Spleen (tissue), 11 donors: ENCODE measurements at regions not wholly inside any gene's neighbourhood (a gene's known extent, or its start where the extent isn't known, plus 50 kb on each side); places are given as distances from the start of the nearest gene placed in this dataset.

Experiments
- DNase-seq: peaks from one replicate; pipeline ENCODE4 v3.0.0-alpha.2; 2020
- H3K27ac ChIP-seq, 8 donors: fragments of 200-600 bp; sonication (generic) in 7 of 8; 1 replicate in 4 of 8; 2 replicates in 4 of 8; pipeline versions ENCODE4 v1.5.0 to v1.8.0; 2016 to 2021; ENCODE audit warnings: inconsistent platforms in 4 of 8, mild to moderate bottlenecking in 4 of 8, moderate library complexity in 1 of 8
- H3K27me3 ChIP-seq, 7 donors: fragments of 200-600 bp; sonication (generic) in 6 of 7; replicated peaks in 1 of 7; 1 replicate in 4 of 7; 2 replicates in 3 of 7; pipeline versions ENCODE4 v1.5.0 to v1.8.0; 2016 to 2021; ENCODE audit warnings: inconsistent platforms in 3 of 7, mild to moderate bottlenecking in 1 of 7
- H3K36me3 ChIP-seq, 6 donors: fragments of 200-600 bp; sonication (generic) in 5 of 6; 1 replicate in 4 of 6; 2 replicates in 2 of 6; pipeline versions ENCODE4 v1.5.0 to v1.8.0; 2016 to 2021; ENCODE audit warnings: inconsistent platforms in 2 of 6
- H3K4me1 ChIP-seq, 6 donors: fragments of 200-600 bp; sonication (generic) in 5 of 6; 1 replicate in 3 of 6; 2 replicates in 3 of 6; pipeline versions ENCODE4 v1.5.0 to v1.8.0; 2016 to 2021; ENCODE audit warnings: inconsistent platforms in 3 of 6
- H3K4me3 ChIP-seq, 8 donors: fragments of 200-600 bp; sonication (generic) in 7 of 8; 1 replicate in 4 of 8; 2 replicates in 4 of 8; pipeline versions ENCODE4 v1.5.0 to v1.8.0; 2016 to 2021; ENCODE audit warnings: inconsistent platforms in 4 of 8, mild to moderate bottlenecking in 4 of 8, moderate library complexity in 2 of 8
- H3K9me3 ChIP-seq, 8 donors: fragments of 200-600 bp; sonication (generic) in 7 of 8; 1 replicate in 4 of 8; 2 replicates in 4 of 8; pipeline versions ENCODE4 v1.5.0 to v1.8.0; 2016 to 2021; ENCODE audit warnings: inconsistent platforms in 4 of 8
- CTCF ChIP-seq, 11 experiments: fragments of 200-600 bp in 7 of 11; fragments of 450-650 bp in 4 of 11; sonication (generic) in 4 of 11; IDR thresholded peaks in 8 of 11; conservative IDR thresholded peaks in 3 of 11; 1 replicate in 7 of 11; 2 replicates in 4 of 11; pipeline versions ENCODE4 v1.4.0 to v1.8.0; 2016 to 2021; ENCODE audit warnings: antibody characterized with exemption in 11 of 11, inconsistent platforms in 4 of 11, mild to moderate bottlenecking in 1 of 11
- POLR2A ChIP-seq, 3 donors: fragments of 450-650 bp; IDR thresholded peaks; one replicate each; pipeline ENCODE4 v1.5.1; 2017; ENCODE audit warnings: antibody characterized with exemption in 3 of 3, mild to moderate bottlenecking in 1 of 3
- POLR2AphosphoS5 ChIP-seq, 3 donors: sonication (generic); formaldehyde crosslinking; IDR thresholded peaks; one replicate each; pipeline ENCODE4 v1.5.1; 2017; ENCODE audit warnings: antibody characterized with exemption in 3 of 3
- WGBS, 5 donors: extraction: QIAGEN DNeasy Blood & Tissue Kit in 3 of 5; methylation state at CpG; one replicate each; pipeline versions ENCODE4 v1.1.5 to v1.1.7; 2013 to 2018; 5-methylcytosine and 5-hydroxymethylcytosine counted together
- intact Hi-C: fragments of 100-400 bp; cut with DNase I; formaldehyde crosslinking; loops from one replicate; pipeline ENCODE4 v1.15.0; 2023; ENCODE audit warnings: low total_unique reads
- donor health status: healthy with polysubstance abuse.
- donor health status: DM: no; HTN: no; CAD: no; lungs with moderate emphysema.
- donor health status: DM: no; HTN: no; CAD: no.
- donor health status: Bipolar disorder and iron deficiency.
- donor health status: healthy.
- donor health status: DM: no; HTN: no; CAD: no.
- donor health status: DM: yes; HTN: yes; CAD: no.

- 71 to 96% (median 88%) methylated on average over 1 of the region's 1 CpG for WGBS, 5 donors
- H3K4me1 ChIP-seq, result peaks cover 0 to 38% (median 9%) of the 10 kb centered on the region in 6 donors
- H3K27me3 ChIP-seq, result no peaks in the 10 kb centered on the region
- TF ChIP-seq POLR2A (IDR thresholded peaks at IDR 0.05) (no peak), CTCF (IDR thresholded peaks at IDR 0.05 in 8 of 11, conservative IDR thresholded peaks at IDR 0.05 in 3 of 11) (no peak), POLR2AphosphoS5 (IDR thresholded peaks at IDR 0.05) (no peak)
- H3K27ac ChIP-seq, result peak overlapping the region in 5 of 8 donors; percentile 27 to 78 (median 74)
- no peaks in the 10 kb centered on the region for H3K9me3 ChIP-seq
- DNase-seq, result no peak
- no peaks in the 10 kb centered on the region for H3K36me3 ChIP-seq
- no peak overlapping the region for H3K4me3 ChIP-seq
- intact Hi-C loops, result no loop called here
Observed at GRCh38 chr2:144670738-144671137, 150.8 kb upstream of the ZEB2 start.

- Histone ChIP-seq H3K27ac (peak overlapping the region in 3 of 8 donors; percentile 13 to 78 (median 74)), H3K4me3 (no peak overlapping the region), H3K9me3 (no peaks in the 10 kb centered on the region), H3K36me3 (no peaks in the 10 kb centered on the region), H3K4me1 (peaks cover 0 to 41% (median 9%) of the 10 kb centered on the region in 6 donors), H3K27me3 (no peaks in the 10 kb centered on the region)
- TF ChIP-seq CTCF (IDR thresholded peaks at IDR 0.05 in 8 of 11, conservative IDR thresholded peaks at IDR 0.05 in 3 of 11), result no peak
- TF ChIP-seq POLR2AphosphoS5 (IDR thresholded peaks at IDR 0.05), result no peak
- no peak for TF ChIP-seq POLR2A (IDR thresholded peaks at IDR 0.05)
- 78 to 86% (median 82%) methylated on average over 2 of the region's 2 CpGs for WGBS, 5 donors
- intact Hi-C loops, result no loop called here
- no peak for DNase-seq
Observed at GRCh38 chr2:144670080-144670479, 150.2 kb upstream of the ZEB2 start.

GRCh38 chr2:144669196-144669987, 149.5 kb upstream of the ZEB2 start:
- Histone ChIP-seq H3K4me1 (peaks cover 0 to 41% (median 9%) of the 10 kb centered on the region in 6 donors), H3K27me3 (no peaks in the 10 kb centered on the region), H3K36me3 (no peaks in the 10 kb centered on the region), H3K27ac (no peak overlapping the region), H3K4me3 (no peak overlapping the region), H3K9me3 (no peaks in the 10 kb centered on the region)
- TF ChIP-seq POLR2A (IDR thresholded peaks at IDR 0.05) (no peak), CTCF (IDR thresholded peaks at IDR 0.05 in 8 of 11, conservative IDR thresholded peaks at IDR 0.05 in 3 of 11) (no peak), POLR2AphosphoS5 (IDR thresholded peaks at IDR 0.05) (no peak)
- WGBS, 5 donors, result 83 to 87% (median 84%) methylated on average over 7 of the region's 7 CpGs
- intact Hi-C loops, result no loop called here
- no peak for DNase-seq

- Histone ChIP-seq H3K4me3 (no peak overlapping the region), H3K4me1 (peaks cover 0 to 44% (median 10%) of the 10 kb centered on the region in 6 donors), H3K36me3 (no peaks in the 10 kb centered on the region), H3K27ac (no peak overlapping the region), H3K27me3 (no peaks in the 10 kb centered on the region), H3K9me3 (no peaks in the 10 kb centered on the region)
- TF ChIP-seq POLR2AphosphoS5 (IDR thresholded peaks at IDR 0.05) (no peak), POLR2A (IDR thresholded peaks at IDR 0.05) (no peak), CTCF (IDR thresholded peaks at IDR 0.05 in 8 of 11, conservative IDR thresholded peaks at IDR 0.05 in 3 of 11) (no peak)
- 71 to 95% (median 83%) methylated on average over 1 of the region's 1 CpG for WGBS, 5 donors
- no peak for DNase-seq
- intact Hi-C loops, result no loop called here
Observed at GRCh38 chr2:144668493-144669110, 148.7 kb upstream of the ZEB2 start.
